Colonic mucosa (tissue), 4 donors: ENCODE measurements at regions not wholly inside any gene's neighbourhood (a gene's known extent, or its start where the extent isn't known, plus 50 kb on each side); places are given as distances from the start of the nearest gene placed in this dataset.

Experiments
- DNase-seq: peaks from one replicate; pipeline ENCODE4 v3.0.0-alpha.2; 2020
- H3K27ac ChIP-seq: fragments of 200-600 bp; one replicate; pipeline ENCODE4 v1.8.0; 2021
- H3K27me3 ChIP-seq: fragments of 200-600 bp; one replicate; pipeline ENCODE4 v1.8.0; 2021
- H3K36me3 ChIP-seq: fragments of 200-600 bp; one replicate; pipeline ENCODE4 v1.8.0; 2021
- H3K4me1 ChIP-seq: fragments of 200-600 bp; one replicate; pipeline ENCODE4 v1.8.0; 2021; ENCODE audit warnings: mild to moderate bottlenecking
- H3K4me3 ChIP-seq: fragments of 200-600 bp; one replicate; pipeline ENCODE4 v1.8.0; 2021
- H3K9ac ChIP-seq, 2 donors: one replicate each; pipeline ENCODE4 v1.7.0; 2013; ENCODE audit warnings: control low read depth in 2 of 2, low read depth in 2 of 2, low read length in 2 of 2
- H3K9me3 ChIP-seq: fragments of 200-600 bp; one replicate; pipeline ENCODE4 v1.8.0; 2021
- CTCF ChIP-seq: fragments of 200-600 bp; IDR thresholded peaks from one replicate; pipeline ENCODE4 v1.8.0; 2022; ENCODE audit warnings: antibody characterized with exemption, mild to moderate bottlenecking
- intact Hi-C: fragments of 100-400 bp; cut with DNase I; formaldehyde crosslinking; loops from one replicate; pipeline ENCODE4 v1.14.1; 2022
- donor health status: healthy.
- donor health status: DM: no; HTN: no; CAD: no.
- donor health status: DM: no; HTN: no; CAD: no.

DNA sequence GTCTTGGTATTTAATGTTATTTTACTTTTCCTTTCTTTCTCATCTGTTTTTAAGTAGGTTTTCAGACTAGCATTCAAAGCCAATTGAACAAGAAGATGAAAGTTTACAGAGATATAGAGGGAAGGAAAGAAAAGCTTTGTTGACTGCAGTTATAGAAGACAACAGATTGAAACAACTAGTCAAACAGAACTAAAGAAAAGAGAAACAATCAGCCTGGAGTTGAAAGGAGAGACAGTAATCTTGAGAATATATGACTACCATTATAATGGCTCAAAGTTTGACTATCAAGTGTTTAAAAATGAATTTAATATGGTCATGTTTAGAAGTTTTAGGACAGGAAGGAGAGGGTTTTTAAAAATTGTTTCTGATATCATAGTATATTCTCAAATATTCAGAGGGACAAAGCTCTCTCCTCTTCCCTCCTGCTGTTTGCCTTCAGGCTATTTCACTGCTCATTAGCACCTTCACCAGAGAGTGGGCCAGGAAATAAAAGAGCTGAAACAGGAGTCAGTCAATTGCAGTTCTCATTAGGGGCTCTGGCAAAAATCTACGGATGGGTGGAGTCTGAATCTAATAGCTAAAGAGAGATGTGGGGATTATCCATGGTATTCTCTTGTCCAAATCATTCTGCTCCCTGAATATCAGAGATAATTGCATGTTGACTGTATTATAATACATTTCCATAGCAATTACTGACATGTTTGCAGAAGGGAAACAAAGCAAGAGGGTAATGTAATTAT, 577.8 kb downstream of the BRINP3 start:
- no peaks in the 10 kb centered on the region for H3K9me3 ChIP-seq
- no peaks in the 10 kb centered on the region for H3K4me1 ChIP-seq
- H3K27me3 ChIP-seq, result no peaks in the 10 kb centered on the region
- intact Hi-C loops, result no loop called here
- DNase-seq, result no peak
- H3K27ac ChIP-seq, result no peak overlapping the region
- TF ChIP-seq CTCF, result no peak
- no peak overlapping the region for H3K9ac ChIP-seq
- H3K4me3 ChIP-seq, result no peak overlapping the region
- no peaks in the 10 kb centered on the region for H3K36me3 ChIP-seq

DNA sequence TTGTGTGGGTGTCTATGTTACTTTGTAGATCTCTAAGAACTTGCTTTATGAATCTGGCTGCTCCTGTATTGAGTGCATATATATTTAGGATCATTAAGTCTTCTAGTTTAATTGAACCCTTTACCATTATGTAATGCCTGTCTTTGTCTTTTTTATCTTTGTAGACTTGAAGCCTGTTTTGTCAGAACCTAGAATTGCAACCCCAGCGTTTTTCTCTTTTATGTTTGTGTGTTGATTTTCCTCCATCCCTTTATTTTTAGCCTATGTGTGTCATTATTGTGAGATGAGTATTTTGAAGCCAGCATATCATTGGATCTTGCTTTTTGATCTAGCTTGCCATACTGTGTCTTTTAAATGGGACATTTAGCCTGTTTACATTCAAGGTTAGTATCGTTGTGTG, 573.2 kb downstream of the BRINP3 start:
- TF ChIP-seq CTCF, result no peak

GRCh38 chr1:189908113-189908512, 569.6 kb downstream of the BRINP3 start:
- Histone ChIP-seq H3K4me3 (no peak overlapping the region), H3K9ac (no peak overlapping the region), H3K9me3 (no peaks in the 10 kb centered on the region), H3K27ac (no peak overlapping the region), H3K27me3 (no peaks in the 10 kb centered on the region), H3K4me1 (no peaks in the 10 kb centered on the region), H3K36me3 (no peaks in the 10 kb centered on the region)
- TF ChIP-seq CTCF, result no peak
- intact Hi-C loops, result no loop called here
- DNase-seq, result no peak

More for the DNA sequence above, 573.2 kb downstream of the BRINP3 start:
- Histone ChIP-seq H3K36me3 (no peaks in the 10 kb centered on the region), H3K27ac (no peak overlapping the region), H3K9me3 (no peaks in the 10 kb centered on the region), H3K27me3 (no peaks in the 10 kb centered on the region), H3K4me3 (no peak overlapping the region), H3K9ac (no peak overlapping the region), H3K4me1 (no peaks in the 10 kb centered on the region)
- no peak for DNase-seq
- intact Hi-C loops, result no loop called here

- Histone ChIP-seq H3K27me3 (no peaks in the 10 kb centered on the region), H3K9ac (no peak overlapping the region), H3K4me1 (no peaks in the 10 kb centered on the region), H3K4me3 (no peak overlapping the region), H3K27ac (no peak overlapping the region), H3K9me3 (no peaks in the 10 kb centered on the region), H3K36me3 (no peaks in the 10 kb centered on the region)
- no peak for TF ChIP-seq CTCF
- intact Hi-C loops, result no loop called here
- DNase-seq, result no peak
Observed at GRCh38 chr1:189921613-189922012, 556.1 kb downstream of the BRINP3 start.

- H3K9me3 ChIP-seq, result no peaks in the 10 kb centered on the region
- H3K36me3 ChIP-seq, result no peaks in the 10 kb centered on the region
- H3K9ac ChIP-seq, result no peak overlapping the region
- H3K4me1 ChIP-seq, result no peaks in the 10 kb centered on the region
- no peak for DNase-seq
- H3K27ac ChIP-seq, result no peak overlapping the region
- no peaks in the 10 kb centered on the region for H3K27me3 ChIP-seq
- no peak overlapping the region for H3K4me3 ChIP-seq
- no peak for TF ChIP-seq CTCF
- intact Hi-C loops, result no loop called here
Observed at GRCh38 chr1:189927641-189928040, 550.0 kb downstream of the BRINP3 start.
